Ovary (tissue), 7 donors: ENCODE measurements at regions not wholly inside any gene's neighbourhood (a gene's known extent, or its start where the extent isn't known, plus 50 kb on each side); places are given as distances from the start of the nearest gene placed in this dataset.

Experiments used
- DNase-seq, 5 donors: peaks; one replicate each; pipeline ENCODE4 v3.0.0-alpha.2; 2019 to 2020
- H3K27ac ChIP-seq, 2 donors: fragments of 200-600 bp; one replicate each; pipeline versions ENCODE4 v1.5.1 to v1.8.0; 2019 to 2022
- H3K27me3 ChIP-seq: fragments of 200-600 bp; one replicate; pipeline ENCODE4 v1.8.0; 2022
- H3K36me3 ChIP-seq: fragments of 200-600 bp; sonication (generic); one replicate; pipeline ENCODE4 v1.5.1; 2019
- H3K4me1 ChIP-seq: one replicate; pipeline ENCODE4 v1.8.1; 2013; ENCODE audit warnings: mild to moderate bottlenecking, moderate library complexity; ENCODE audit not compliant: insufficient read depth
- H3K4me3 ChIP-seq: fragments of 200-600 bp; sonication (generic); one replicate; pipeline ENCODE4 v1.5.1; 2017
- H3K9me3 ChIP-seq, 2 donors: fragments of 200-600 bp in 1 of 2; sonication (generic) in 1 of 2; one replicate each; pipeline versions ENCODE4 v1.5.1 to v1.8.1; 2013 to 2019; ENCODE audit warnings: mild to moderate bottlenecking in 1 of 2, moderate library complexity in 1 of 2
- CTCF ChIP-seq, 3 donors: fragments of 450-650 bp in 2 of 3; fragments of 200-600 bp in 1 of 3; IDR thresholded peaks; one replicate each; pipeline versions ENCODE4 v1.5.1 to v1.8.0; 2016 to 2022; ENCODE audit warnings: antibody characterized with exemption in 3 of 3, mild to moderate bottlenecking in 1 of 3
- EP300 ChIP-seq: sonication (generic); formaldehyde crosslinking; IDR thresholded peaks from one replicate; pipeline ENCODE4 v1.6.1; 2017; ENCODE audit warnings: antibody characterized with exemption
- POLR2A ChIP-seq: fragments of 450-650 bp; IDR thresholded peaks from one replicate; pipeline ENCODE4 v1.6.1; 2017; ENCODE audit warnings: antibody characterized with exemption, mild to moderate bottlenecking, moderate library complexity
- WGBS, 3 donors: extraction: QIAGEN DNeasy Blood & Tissue Kit in 1 of 3; methylation state at CpG; one replicate each; pipeline versions ENCODE4 v1.1.5 to v1.1.7; 2013 to 2017; 5-methylcytosine and 5-hydroxymethylcytosine counted together
- intact Hi-C, 4 donors: fragments of 100-400 bp; cut with DNase I; formaldehyde crosslinking; loops; one replicate each; pipeline versions ENCODE4 v1.11.0 to v1.15.1; 2022 to 2023
- donor health status: DM: no; HTN: no; CAD: no; lungs with moderate emphysema.
- donor health status: DM: no; HTN: no; CAD: no.
- donor health status: Bipolar disorder and iron deficiency.
- donor health status: DM: no; HTN: no; CAD: no.
- donor health status: DM: yes; HTN: yes; CAD: no.

DNA sequence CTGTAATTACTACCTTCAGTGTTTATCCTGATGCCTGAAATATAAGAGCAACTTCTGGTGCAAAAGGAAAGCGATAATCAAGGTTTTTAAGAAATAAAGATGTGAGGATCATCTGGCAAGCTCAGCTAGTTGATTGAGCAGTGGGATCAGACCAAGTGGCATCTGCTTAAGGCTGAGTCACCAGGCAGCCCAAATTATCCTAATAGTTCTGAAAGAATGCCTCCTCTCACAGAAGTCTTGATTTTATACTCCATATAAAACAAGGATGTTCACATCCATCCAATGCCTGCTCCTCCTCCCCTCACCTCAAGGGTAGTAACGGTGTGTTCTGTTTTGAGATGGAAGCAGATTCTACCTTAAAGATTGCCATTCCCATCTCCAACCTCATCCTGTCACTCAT is 134.5 kb upstream of the RASGEF1B start:
- 95 to 99% (median 98%) methylated on average over 2 of the region's 2 CpGs for WGBS, 3 donors
- H3K36me3 ChIP-seq: no peaks in the 10 kb centered on the region
- no peak overlapping the region for H3K27ac ChIP-seq
- H3K9me3 ChIP-seq: no peaks in the 10 kb centered on the region
- peaks cover 4% of the 10 kb centered on the region for H3K4me1 ChIP-seq
- H3K4me3 ChIP-seq: no peak overlapping the region
- TF ChIP-seq EP300 (no peak), POLR2A (no peak), CTCF (IDR thresholded peaks at IDR 0.05) (no peak)
- intact Hi-C loops: no loop called here
- no peak for DNase-seq
- H3K27me3 ChIP-seq: no peaks in the 10 kb centered on the region

DNA sequence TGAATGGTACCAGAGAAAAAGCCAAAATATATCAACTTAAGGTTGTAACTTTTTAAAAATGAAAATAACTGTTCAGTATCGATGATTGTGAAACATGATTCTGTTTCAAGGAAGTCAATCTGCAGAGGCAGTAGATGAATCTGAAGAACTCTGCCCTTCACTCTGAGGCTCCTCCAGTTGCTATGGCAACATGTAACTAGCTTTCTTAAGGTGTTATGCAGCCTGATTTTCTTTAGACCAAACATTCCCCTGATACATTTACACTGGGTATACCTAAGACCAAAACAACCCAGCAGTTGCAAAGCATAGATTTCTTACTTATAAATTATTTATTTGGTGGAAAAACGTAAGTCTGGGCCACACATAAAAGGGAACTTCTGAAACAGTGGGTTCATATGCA is 133.6 kb upstream of the RASGEF1B start:
- Histone ChIP-seq H3K27ac (no peak overlapping the region), H3K4me1 (peaks cover 4% of the 10 kb centered on the region), H3K9me3 (no peaks in the 10 kb centered on the region), H3K27me3 (no peaks in the 10 kb centered on the region), H3K36me3 (no peaks in the 10 kb centered on the region), H3K4me3 (no peak overlapping the region)
- TF ChIP-seq POLR2A (no peak), EP300 (no peak), CTCF (IDR thresholded peaks at IDR 0.05) (no peak)
- intact Hi-C loops: no loop called here
- WGBS, 3 donors: 93 to 95% (median 95%) methylated on average over 2 of the region's 2 CpGs
- DNase-seq: no peak

DNA sequence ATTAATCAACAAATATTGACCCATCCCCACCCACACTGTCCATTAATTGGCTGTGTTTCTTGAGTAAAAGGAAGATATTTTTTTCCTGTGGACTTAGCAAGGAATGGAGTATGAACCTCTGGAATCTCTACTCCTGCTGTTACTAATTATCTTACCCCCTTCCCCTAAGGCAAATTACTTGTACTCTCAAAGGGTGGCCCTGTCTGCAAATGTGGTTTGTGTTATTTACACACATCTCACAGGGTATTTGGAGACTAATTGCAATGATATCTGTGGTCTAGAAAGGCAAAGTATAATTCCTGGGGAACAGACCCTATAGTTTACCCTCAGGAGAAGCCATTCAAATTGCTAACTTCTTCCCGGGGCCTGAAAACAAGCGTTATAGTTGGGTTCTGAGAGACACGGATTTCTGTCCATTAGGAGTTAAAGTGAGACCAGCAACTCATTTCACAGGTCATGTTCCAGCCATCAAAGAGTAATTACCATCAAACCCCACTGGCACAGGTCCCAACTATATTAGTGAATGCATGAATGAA is 133.0 kb upstream of the RASGEF1B start:
- intact Hi-C loops: no loop called here
- DNase-seq: no peak
- no peak for TF ChIP-seq POLR2A
- TF ChIP-seq CTCF (IDR thresholded peaks at IDR 0.05): no peak
- TF ChIP-seq EP300: no peak
- Histone ChIP-seq H3K27me3 (no peaks in the 10 kb centered on the region), H3K9me3 (no peaks in the 10 kb centered on the region), H3K4me3 (no peak overlapping the region), H3K36me3 (no peaks in the 10 kb centered on the region), H3K27ac (no peak overlapping the region), H3K4me1 (peaks cover 4% of the 10 kb centered on the region)
- 92 to 93% (median 92%) methylated on average over 3 of the region's 3 CpGs for WGBS, 3 donors

- Histone ChIP-seq H3K27me3 (no peaks in the 10 kb centered on the region), H3K4me3 (no peak overlapping the region), H3K36me3 (no peaks in the 10 kb centered on the region), H3K4me1 (peaks cover 4% of the 10 kb centered on the region), H3K9me3 (no peaks in the 10 kb centered on the region), H3K27ac (no peak overlapping the region)
- TF ChIP-seq CTCF (IDR thresholded peaks at IDR 0.05): no peak
- TF ChIP-seq POLR2A: no peak
- no peak for TF ChIP-seq EP300
- intact Hi-C loops: no loop called here
- DNase-seq: no peak
Measured at GRCh38 chr4:81602854-81603253, 131.1 kb upstream of the RASGEF1B start.

DNA sequence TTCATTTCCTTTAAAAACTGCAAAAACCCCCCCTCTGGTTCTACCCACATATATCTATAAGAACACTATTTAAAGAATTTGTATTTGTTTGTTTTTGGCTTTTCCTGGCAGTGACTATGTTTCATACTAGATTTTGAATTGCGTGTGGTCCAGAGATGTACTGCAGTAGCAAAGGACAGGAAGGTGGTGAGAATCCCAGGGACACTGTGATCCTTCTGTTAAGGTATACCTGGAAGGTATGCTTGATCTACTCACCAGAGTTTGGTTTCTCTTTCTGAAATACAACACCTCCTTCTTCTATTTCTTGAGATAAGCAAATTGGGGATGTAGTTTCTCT is 129.6 kb upstream of the RASGEF1B start:
- H3K27me3 ChIP-seq: no peaks in the 10 kb centered on the region
- no peaks in the 10 kb centered on the region for H3K36me3 ChIP-seq
- no peak overlapping the region for H3K4me3 ChIP-seq
- intact Hi-C loops: no loop called here
- WGBS, 3 donors: 59 to 84% (median 76%) methylated on average over 1 of the region's 1 CpG
- TF ChIP-seq EP300 (no peak), CTCF (IDR thresholded peaks at IDR 0.05) (no peak), POLR2A (no peak)
- peaks cover 1% of the 10 kb centered on the region for H3K4me1 ChIP-seq
- H3K9me3 ChIP-seq: no peaks in the 10 kb centered on the region
- no peak for DNase-seq
- H3K27ac ChIP-seq: no peak overlapping the region
